Lower lobe of right lung (tissue), 2 donors: ENCODE measurements at regions not wholly inside any gene's neighbourhood (a gene's known extent, or its start where the extent isn't known, plus 50 kb on each side); places are given as distances from the start of the nearest gene placed in this dataset.
A peak's percentile ranks its signal among the peaks of the same experiment; 100 is the strongest.

Experiments used
- ATAC-seq, 2 donors: fragments of 200-7000 bp; cut with Tn5 transposase; one replicate each; pipeline ENCODE4 v1.9.1; 2020 to 2022; ENCODE audit warnings: mild to moderate bottlenecking in 2 of 2, moderate library complexity in 2 of 2
- DNase-seq: peaks from one replicate; pipeline ENCODE4 v3.0.0-alpha.2; 2020
- H3K27ac ChIP-seq: fragments of 200-600 bp; one replicate; pipeline ENCODE4 v1.8.0; 2022
- H3K27me3 ChIP-seq: fragments of 200-600 bp; one replicate; pipeline ENCODE4 v1.8.0; 2022; ENCODE audit warnings: low read depth
- H3K36me3 ChIP-seq: fragments of 200-600 bp; one replicate; pipeline ENCODE4 v1.8.0; 2022; ENCODE audit warnings: mild to moderate bottlenecking
- H3K4me1 ChIP-seq: fragments of 200-600 bp; one replicate; pipeline ENCODE4 v1.8.0; 2022
- H3K4me3 ChIP-seq: fragments of 200-600 bp; one replicate; pipeline ENCODE4 v1.8.0; 2022; ENCODE audit warnings: mild to moderate bottlenecking
- H3K9me3 ChIP-seq: fragments of 200-600 bp; one replicate; pipeline ENCODE4 v1.8.0; 2022
- CTCF ChIP-seq: fragments of 200-600 bp; IDR thresholded peaks from one replicate; pipeline ENCODE4 v1.8.0; 2022; ENCODE audit warnings: antibody characterized with exemption, mild to moderate bottlenecking
- intact Hi-C: fragments of 100-400 bp; cut with DNase I; formaldehyde crosslinking; loops from one replicate; pipeline ENCODE4 v1.11.0; 2022
- donor health status: DM: no; HTN: yes; CAD: no; lungs with severe emphysema.

DNA sequence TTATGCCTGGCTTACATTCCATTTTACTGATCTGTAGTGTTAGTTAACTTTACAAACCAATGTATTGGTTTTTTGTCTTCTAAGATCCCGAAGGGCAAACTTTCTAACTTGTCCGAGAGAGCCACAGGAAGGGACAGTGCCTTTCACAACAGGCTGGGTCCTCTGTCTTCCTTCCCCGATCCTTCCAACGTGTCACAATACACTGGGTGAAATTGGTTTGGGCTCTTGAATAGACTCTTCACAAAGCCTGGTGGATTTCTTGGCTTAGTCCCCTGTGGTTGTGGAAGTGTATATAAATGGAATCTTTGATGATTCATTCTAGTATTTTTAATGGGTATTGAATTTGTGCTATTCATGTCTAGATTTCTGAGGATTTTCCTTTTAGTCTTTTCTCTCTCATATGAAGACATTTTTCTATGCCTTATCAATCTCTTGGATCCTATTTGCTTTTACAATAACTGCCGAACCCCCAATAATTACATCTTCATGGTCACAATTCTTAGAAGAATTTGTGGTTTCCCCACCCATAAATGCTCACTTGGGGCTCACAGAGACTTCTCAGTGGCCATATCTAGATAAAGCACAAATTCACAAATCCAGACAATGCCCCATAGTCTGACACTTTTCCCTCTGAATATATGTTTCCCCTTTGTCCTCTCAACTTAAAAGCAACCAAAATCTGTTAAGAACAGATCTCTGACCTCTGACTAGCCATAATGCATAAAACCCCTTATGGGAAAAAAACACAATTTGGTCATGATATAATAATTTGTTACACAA lies 107.7 kb downstream of the MTRR start:
- intact Hi-C loops, result no loop called here
- H3K27ac ChIP-seq, result no peak overlapping the region
- no peak for TF ChIP-seq CTCF
- ATAC-seq (no peak), DNase-seq (no peak)
- no peak overlapping the region for H3K4me3 ChIP-seq
- no peaks in the 10 kb centered on the region for H3K9me3 ChIP-seq
- H3K36me3 ChIP-seq, result no peaks in the 10 kb centered on the region
- no peaks in the 10 kb centered on the region for H3K4me1 ChIP-seq
- no peaks in the 10 kb centered on the region for H3K27me3 ChIP-seq

DNA sequence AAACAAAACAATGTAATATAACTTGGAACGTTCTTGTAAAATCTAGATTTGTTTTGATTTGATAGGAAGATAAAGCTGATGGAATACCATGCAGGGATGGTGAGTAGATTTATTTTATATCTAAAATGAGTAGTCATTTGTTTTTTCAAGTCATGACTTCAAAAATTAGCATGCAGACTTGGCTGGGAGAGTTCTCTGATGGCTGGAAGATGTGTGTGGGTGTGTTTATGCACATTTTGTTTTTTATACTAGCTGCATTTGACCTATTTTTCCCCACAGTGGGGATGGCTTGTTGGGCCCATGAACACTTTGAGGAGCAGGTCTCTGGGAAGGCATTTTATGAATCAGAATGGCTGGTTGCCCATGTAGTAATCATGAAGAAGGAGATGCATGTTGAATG lies 109.2 kb downstream of the MTRR start:
- H3K36me3 ChIP-seq, result no peaks in the 10 kb centered on the region
- no peaks in the 10 kb centered on the region for H3K9me3 ChIP-seq
- no peak overlapping the region for H3K27ac ChIP-seq
- H3K27me3 ChIP-seq, result no peaks in the 10 kb centered on the region
- H3K4me3 ChIP-seq, result no peak overlapping the region
- H3K4me1 ChIP-seq, result no peaks in the 10 kb centered on the region
- TF ChIP-seq CTCF, result no peak
- intact Hi-C loops, result no loop called here
- DNase-seq, result no peak
- ATAC-seq, result no peak

GRCh38 chr5:7978991-7979390 lies 110.0 kb downstream of the MTRR start:
- no peak for TF ChIP-seq CTCF
- no peaks in the 10 kb centered on the region for H3K4me1 ChIP-seq
- intact Hi-C loops, result no loop called here
- DNase-seq (no peak), ATAC-seq (no peak)
- H3K9me3 ChIP-seq, result no peaks in the 10 kb centered on the region
- H3K36me3 ChIP-seq, result no peaks in the 10 kb centered on the region
- H3K27ac ChIP-seq, result no peak overlapping the region
- no peaks in the 10 kb centered on the region for H3K27me3 ChIP-seq
- H3K4me3 ChIP-seq, result no peak overlapping the region

GRCh38 chr5:7980881-7981280 lies 111.9 kb downstream of the MTRR start:
- Histone ChIP-seq H3K4me3 (no peak overlapping the region), H3K27ac (no peak overlapping the region), H3K9me3 (no peaks in the 10 kb centered on the region), H3K36me3 (no peaks in the 10 kb centered on the region), H3K4me1 (no peaks in the 10 kb centered on the region), H3K27me3 (no peaks in the 10 kb centered on the region)
- ATAC-seq (no peak), DNase-seq (no peak)
- no peak for TF ChIP-seq CTCF
- intact Hi-C loops, result no loop called here

GRCh38 chr5:7983433-7983832 lies 114.5 kb downstream of the MTRR start:
- ATAC-seq (peak; percentile 21 to 39), DNase-seq (no peak)
- intact Hi-C loops, result no loop called here
- Histone ChIP-seq H3K36me3 (no peaks in the 10 kb centered on the region), H3K9me3 (no peaks in the 10 kb centered on the region), H3K27me3 (no peaks in the 10 kb centered on the region), H3K4me1 (no peaks in the 10 kb centered on the region), H3K4me3 (no peak overlapping the region), H3K27ac (no peak overlapping the region)
- no peak for TF ChIP-seq CTCF
